Suppressor macrophage (primary cell): ENCODE measurements at regions not wholly inside any gene's neighbourhood (a gene's known extent, or its start where the extent isn't known, plus 50 kb on each side); places are given as distances from the start of the nearest gene placed in this dataset.
"Not testable (repeated sequence)": the region's sequence is repeated elsewhere in the genome, so short reads cannot be mapped to it uniquely, and the experiment has no call there.

ENCODE experiments used
- DNase-seq, 4 experiments: peaks; one replicate each; pipeline ENCODE4 v3.0.0-alpha.2; 2020 to 2022

- DNase-seq, result no peak
These were observed 928.6 kb downstream of the TMEM121 start for GRCh38 chr14:106455026-106455425.

- peak; percentile 41 to 68 (median 49) for DNase-seq
These were observed 933.8 kb downstream of the TMEM121 start for GRCh38 chr14:106459971-106460730.

- DNase-seq, result no peak
These were observed 934.5 kb downstream of the TMEM121 start for GRCh38 chr14:106460916-106461315.

GRCh38 chr14:106466483-106466882, 940.1 kb downstream of the TMEM121 start:
- not testable (repeated sequence) for DNase-seq

GRCh38 chr14:106468869-106469268, 942.5 kb downstream of the TMEM121 start:
- DNase-seq, result not testable (repeated sequence)

GRCh38 chr14:106470028-106470427, 943.6 kb downstream of the TMEM121 start:
- not testable (repeated sequence) for DNase-seq

- not testable (repeated sequence) for DNase-seq
These were observed 948.1 kb downstream of the TMEM121 start for GRCh38 chr14:106474261-106475028.

- not testable (repeated sequence) for DNase-seq
These were observed 948.8 kb downstream of the TMEM121 start for GRCh38 chr14:106475214-106475613.

GRCh38 chr14:106477600-106477999, 951.2 kb downstream of the TMEM121 start:
- DNase-seq, result not testable (repeated sequence)

GRCh38 chr14:106480287-106480686, 953.9 kb downstream of the TMEM121 start:
- DNase-seq, result not testable (repeated sequence)

GRCh38 chr14:106482213-106482612, 955.8 kb downstream of the TMEM121 start:
- DNase-seq, result not testable (repeated sequence)

- DNase-seq, result no peak
These were observed 961.2 kb downstream of the TMEM121 start for GRCh38 chr14:106487600-106487999.

- peak in 3 of 4 experiments; percentile 35 to 53 (median 41) for DNase-seq
These were observed 961.9 kb downstream of the TMEM121 start for GRCh38 chr14:106488291-106488690.

- DNase-seq, result no peak
These were observed 962.9 kb downstream of the TMEM121 start for GRCh38 chr14:106489112-106489881.

GRCh38 chr14:106490442-106490841, 964.1 kb downstream of the TMEM121 start:
- DNase-seq, result no peak

GRCh38 chr14:106491851-106492250, 965.5 kb downstream of the TMEM121 start:
- DNase-seq, result peak; percentile 18 to 45 (median 32)

GRCh38 chr14:106493962-106494823, 967.8 kb downstream of the TMEM121 start:
- peak; percentile 11 to 50 (median 33) for DNase-seq

GRCh38 chr14:106500571-106500970, 974.2 kb downstream of the TMEM121 start:
- DNase-seq, result no peak

GRCh38 chr14:106501898-106502297, 975.5 kb downstream of the TMEM121 start:
- no peak for DNase-seq

- DNase-seq, result peak; percentile 23 to 59 (median 41)
These were observed 979.0 kb downstream of the TMEM121 start for GRCh38 chr14:106505366-106505765.

- DNase-seq, result no peak
These were observed 980.5 kb downstream of the TMEM121 start for GRCh38 chr14:106506881-106507305.

GRCh38 chr14:106507354-106507753, 981.0 kb downstream of the TMEM121 start:
- DNase-seq, result no peak
